ENCODE measurements at regions not wholly inside any gene's neighbourhood (a gene's known extent, or its start where the extent isn't known, plus 50 kb on each side); places are given as distances from the start of the nearest gene placed in this dataset.

- DNase-seq = no peak
Observed at GRCh38 chr10:35912615-35913569, 270.8 kb upstream of the FZD8 start.

GRCh38 chr10:35911954-35912353, 269.9 kb upstream of the FZD8 start:
- no peak for DNase-seq

GRCh38 chr10:35911233-35911632, 269.1 kb upstream of the FZD8 start:
- no peak for DNase-seq

GRCh38 chr10:35910234-35910633, 268.1 kb upstream of the FZD8 start:
- peak in 1 of 2 experiments; percentile 18 for DNase-seq

- DNase-seq = no peak
Observed at GRCh38 chr10:35909121-35909720, 267.1 kb upstream of the FZD8 start.

GRCh38 chr10:35908451-35908850, 266.4 kb upstream of the FZD8 start:
- DNase-seq = no peak

- DNase-seq = no peak
Observed at GRCh38 chr10:35907548-35907947, 265.5 kb upstream of the FZD8 start.

- DNase-seq = no peak
Observed at GRCh38 chr10:35906155-35906554, 264.1 kb upstream of the FZD8 start.

GRCh38 chr10:35903021-35903420, 260.9 kb upstream of the FZD8 start:
- DNase-seq = no peak

- no peak for DNase-seq
Observed at GRCh38 chr10:35898716-35899440, 256.8 kb upstream of the FZD8 start.

- DNase-seq = no peak
Observed at GRCh38 chr10:35896001-35896400, 253.9 kb upstream of the FZD8 start.

GRCh38 chr10:35895331-35895730, 253.2 kb upstream of the FZD8 start:
- no peak for DNase-seq

- no peak for DNase-seq
Observed at GRCh38 chr10:35892526-35892925, 250.4 kb upstream of the FZD8 start.

- no peak for DNase-seq
Observed at GRCh38 chr10:35890676-35891495, 248.8 kb upstream of the FZD8 start.

- no peak for DNase-seq
Observed at GRCh38 chr10:35889971-35890675, 248.0 kb upstream of the FZD8 start.

GRCh38 chr10:35889226-35889625, 247.1 kb upstream of the FZD8 start:
- DNase-seq = no peak

- DNase-seq = no peak
Observed at GRCh38 chr10:35888400-35888799, 246.3 kb upstream of the FZD8 start.

GRCh38 chr10:35887685-35888084, 245.6 kb upstream of the FZD8 start:
- no peak for DNase-seq

- no peak for DNase-seq
Observed at GRCh38 chr10:35885076-35885475, 243.0 kb upstream of the FZD8 start.

GRCh38 chr10:35884657-35885071, 242.6 kb upstream of the FZD8 start:
- DNase-seq = no peak

- no peak for DNase-seq
Observed at GRCh38 chr10:35882422-35883150, 240.5 kb upstream of the FZD8 start.

All from SW 1271 (cell line).